GM19455 (cell line): ENCODE measurements at regions not wholly inside any gene's neighbourhood (a gene's known extent, or its start where the extent isn't known, plus 50 kb on each side); places are given as distances from the start of the nearest gene placed in this dataset.

ENCODE experiments used
- ATAC-seq: cut with Tn5 transposase; IDR thresholded peaks from one replicate; pipeline ENCODE4 v1.9.1; 2021; ENCODE audit not compliant: unreplicated experiment

- no peak for ATAC-seq
These were observed 171.4 kb downstream of the SUCLA2 start for GRCh38 chr13:47829690-47830089.

DNA sequence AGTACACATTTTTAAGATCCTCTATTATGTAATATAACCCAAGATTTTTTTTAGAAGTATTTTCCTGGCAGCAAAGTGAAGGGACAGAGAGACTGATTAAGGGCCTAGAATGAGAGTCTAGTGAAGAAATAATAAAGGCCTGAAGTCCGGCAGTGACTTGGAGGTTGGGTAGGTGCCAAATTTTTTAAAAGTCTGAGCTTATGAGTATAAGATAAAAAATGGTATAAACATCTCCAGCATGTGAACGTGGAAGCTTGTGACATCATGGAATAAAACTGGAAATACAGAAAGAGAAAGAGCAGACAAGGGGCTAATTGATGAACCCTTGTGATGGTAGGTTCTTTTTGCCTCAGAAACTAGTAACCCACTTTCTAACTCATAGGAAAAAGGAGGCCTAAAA is 174.6 kb downstream of the SUCLA2 start:
- ATAC-seq, result no peak

DNA sequence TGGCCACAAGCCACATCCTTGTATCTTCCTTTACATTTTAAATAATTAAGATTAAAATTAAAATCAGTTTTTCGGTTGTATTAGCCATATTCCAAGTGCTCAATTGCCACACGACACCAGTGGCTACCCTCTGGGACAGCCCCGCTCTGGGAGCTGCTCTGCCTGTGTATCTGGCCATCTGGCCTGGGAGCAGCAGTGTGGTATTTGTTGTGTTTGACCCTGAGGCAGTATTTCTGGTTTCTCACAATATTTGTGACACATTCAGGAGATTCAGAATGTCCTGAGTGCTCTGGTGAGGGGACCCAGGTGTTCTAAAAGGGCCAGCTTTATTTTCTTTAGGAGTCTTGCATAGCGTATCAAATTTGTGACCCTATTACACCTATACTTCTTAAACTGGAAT is 179.0 kb downstream of the SUCLA2 start:
- no peak for ATAC-seq

DNA sequence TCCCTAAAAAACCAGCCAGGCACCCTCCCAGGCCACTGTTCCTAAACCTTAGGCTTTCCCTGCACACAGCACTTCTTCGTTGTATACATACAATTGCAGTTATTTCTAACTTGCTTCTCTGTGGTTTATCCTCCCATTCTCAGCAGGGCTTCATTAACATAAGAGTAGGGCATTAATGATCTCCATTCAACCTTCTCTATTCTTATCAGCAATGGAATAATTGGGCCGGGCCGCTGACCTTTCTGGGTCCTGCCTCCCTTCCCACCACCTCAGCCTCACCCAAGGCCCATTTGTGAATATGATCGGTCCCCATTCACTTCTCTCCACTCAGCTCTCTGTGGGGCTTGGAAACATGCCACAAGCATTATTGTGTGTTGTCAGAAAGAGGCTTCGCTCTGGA is 184.2 kb downstream of the SUCLA2 start:
- ATAC-seq, result no peak

GRCh38 chr13:47813718-47814117 is 187.4 kb downstream of the SUCLA2 start:
- ATAC-seq, result no peak

GRCh38 chr13:47809411-47809810 is 191.7 kb downstream of the SUCLA2 start:
- no peak for ATAC-seq

- no peak for ATAC-seq
These were observed 197.9 kb downstream of the SUCLA2 start for GRCh38 chr13:47803131-47803530.

- ATAC-seq, result no peak
These were observed 199.5 kb downstream of the SUCLA2 start for GRCh38 chr13:47801555-47801954.

- no peak for ATAC-seq
These were observed 200.5 kb downstream of the SUCLA2 start for GRCh38 chr13:47800593-47800992.

DNA sequence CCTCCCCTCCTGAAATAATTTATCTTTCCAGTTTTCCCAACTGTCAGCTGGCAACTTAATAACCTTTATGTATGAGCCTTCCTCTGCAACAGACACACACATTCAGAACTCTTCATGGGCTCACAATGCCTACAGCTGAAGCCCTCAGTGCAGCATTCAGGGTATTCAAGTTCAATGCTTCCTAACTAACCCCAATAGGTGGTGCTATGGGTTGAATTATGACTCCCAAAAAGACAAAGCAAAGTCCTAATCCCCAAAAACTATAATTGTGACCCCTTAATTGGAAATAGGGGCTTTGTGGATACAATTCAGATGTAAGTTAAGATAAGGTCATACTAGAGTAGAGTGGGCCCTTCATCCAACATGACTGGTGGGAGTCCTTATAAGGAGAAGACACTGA is 202.2 kb downstream of the SUCLA2 start:
- no peak for ATAC-seq

GRCh38 chr13:47798194-47798593 is 202.9 kb downstream of the SUCLA2 start:
- ATAC-seq, result no peak

- ATAC-seq, result no peak
These were observed 204.3 kb downstream of the SUCLA2 start for GRCh38 chr13:47796816-47797215.

DNA sequence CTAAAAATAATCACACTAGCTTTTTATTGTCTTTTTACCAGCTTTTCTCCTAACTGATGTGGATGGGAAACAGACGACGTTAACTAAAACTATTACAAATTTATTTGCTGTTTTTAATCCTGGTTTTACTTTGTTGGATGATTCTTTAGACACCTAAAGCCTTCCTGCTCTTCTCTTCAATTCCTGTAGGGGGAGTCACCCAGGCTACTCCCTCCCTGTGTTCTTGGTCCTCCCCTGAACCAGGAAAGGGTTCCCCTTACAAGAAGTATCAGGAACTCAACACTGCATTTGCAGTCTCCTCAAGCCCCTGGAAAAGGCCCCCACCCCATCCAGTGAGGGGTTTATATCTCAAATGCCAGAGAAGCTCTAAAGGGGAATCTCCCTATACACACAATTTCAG is 206.1 kb downstream of the SUCLA2 start:
- no peak for ATAC-seq

- no peak for ATAC-seq
These were observed 210.3 kb downstream of the SUCLA2 start for GRCh38 chr13:47790755-47791154.

GRCh38 chr13:47788844-47789243 is 212.2 kb downstream of the SUCLA2 start:
- no peak for ATAC-seq

GRCh38 chr13:47774671-47774994 is 226.4 kb downstream of the SUCLA2 start:
- no peak for ATAC-seq

DNA sequence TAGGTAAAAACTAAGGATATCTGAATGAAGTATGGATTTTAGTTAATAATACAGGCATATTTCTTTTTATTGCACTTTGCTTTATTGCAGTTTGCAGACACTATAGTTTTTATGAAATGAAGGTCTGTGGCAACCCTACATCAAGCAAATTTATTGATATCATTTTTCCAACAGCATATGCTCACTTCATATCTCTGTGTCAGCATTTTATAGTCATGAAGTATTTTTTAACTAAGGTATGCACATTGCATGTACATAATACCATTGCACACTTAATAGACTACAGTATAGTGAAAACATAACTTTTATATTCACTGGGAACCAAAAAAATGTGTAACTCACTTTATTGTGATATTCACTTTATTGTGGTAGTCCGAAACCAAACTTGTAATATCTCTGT is 236.3 kb downstream of the SUCLA2 start:
- ATAC-seq, result no peak

- ATAC-seq, result no peak
These were observed 243.5 kb downstream of the SUCLA2 start for GRCh38 chr13:47757466-47758080.

- no peak for ATAC-seq
These were observed 253.2 kb downstream of the SUCLA2 start for GRCh38 chr13:47747901-47748300.

DNA sequence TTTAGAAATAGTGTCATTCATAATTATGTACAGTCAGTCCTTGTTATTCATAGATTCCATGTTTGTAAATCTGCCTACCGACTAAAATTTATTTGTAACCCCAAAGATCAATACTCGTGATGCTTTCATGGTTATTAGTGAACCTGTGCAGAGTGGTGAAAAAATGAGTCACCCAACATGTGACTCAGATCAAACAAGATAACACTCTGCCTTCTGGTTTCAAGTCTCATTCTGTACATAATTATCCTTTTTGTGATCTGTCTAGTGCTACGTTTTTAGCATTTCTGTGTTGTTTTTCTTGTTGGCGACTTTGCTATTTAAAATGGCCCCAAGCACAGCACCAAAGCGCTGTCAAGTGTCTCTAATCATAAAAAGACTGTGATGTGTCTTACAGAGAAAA is 274.7 kb downstream of the SUCLA2 start:
- no peak for ATAC-seq

DNA sequence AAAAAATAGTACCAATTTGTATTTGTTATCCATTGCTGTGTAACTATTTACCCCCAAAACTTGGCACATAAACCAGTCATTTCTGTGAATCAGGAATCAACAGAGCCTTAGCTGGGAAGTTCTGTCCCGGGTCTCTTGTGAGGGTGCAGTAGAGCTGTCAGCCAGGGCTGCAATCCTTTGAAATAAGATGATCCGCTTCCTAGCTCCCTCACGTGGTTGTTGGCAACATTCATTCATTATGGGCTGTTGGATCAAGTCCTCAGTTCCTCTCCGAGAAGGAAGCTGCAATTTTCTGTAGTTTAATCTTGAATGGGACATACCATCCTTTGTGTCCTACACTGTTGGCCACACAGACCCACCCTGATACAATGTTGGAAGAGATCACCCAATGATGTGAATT is 277.2 kb downstream of the SUCLA2 start:
- ATAC-seq, result no peak

DNA sequence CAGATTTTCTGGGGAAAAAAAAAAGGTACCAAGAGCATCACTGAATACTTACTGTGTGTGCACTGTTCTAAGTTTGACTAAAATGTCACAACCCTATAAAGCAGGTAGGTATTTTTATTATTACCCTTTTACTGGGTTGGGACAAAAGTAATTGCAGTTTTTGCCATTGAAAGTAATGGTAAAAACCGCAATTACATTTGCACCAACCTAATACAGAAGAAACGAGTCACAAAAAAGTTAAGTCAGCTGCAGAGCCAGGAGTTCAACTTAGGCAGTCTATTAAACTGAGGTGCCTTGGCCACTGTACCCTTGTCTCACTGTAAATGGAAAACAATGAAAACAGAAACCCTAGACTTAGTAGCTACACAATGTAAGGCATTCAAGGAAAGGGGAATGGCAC is 281.9 kb downstream of the SUCLA2 start:
- no peak for ATAC-seq

DNA sequence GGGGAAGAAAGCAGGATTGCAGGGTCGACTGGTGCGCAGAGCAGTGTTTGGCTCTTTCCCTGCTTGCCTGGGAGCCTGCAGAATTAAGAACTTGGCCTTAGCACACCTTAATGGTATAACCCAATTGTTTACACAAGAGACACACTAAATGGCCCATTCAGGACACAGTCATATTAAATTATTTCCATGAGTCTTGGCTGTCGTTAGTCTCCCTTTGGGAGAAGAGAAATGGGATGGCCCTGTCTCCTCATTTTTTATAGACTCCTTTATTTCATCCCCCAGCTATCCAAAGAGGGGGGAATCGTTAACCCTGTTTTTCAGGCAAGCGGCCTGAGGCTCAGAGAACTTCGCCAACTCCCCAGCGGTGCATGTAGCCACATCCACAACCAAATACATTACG is 282.5 kb downstream of the SUCLA2 start:
- no peak for ATAC-seq

- no peak for ATAC-seq
These were observed 292.7 kb downstream of the SUCLA2 start for GRCh38 chr13:47708386-47708785.
